Astrocyte (in vitro differentiated cells and primary cell): ENCODE measurements at regions not wholly inside any gene's neighbourhood (a gene's known extent, or its start where the extent isn't known, plus 50 kb on each side); places are given as distances from the start of the nearest gene placed in this dataset.

Experiments used
- DNase-seq: peaks from one replicate; pipeline ENCODE4 v3.0.0-alpha.2; 2010; ENCODE audit warnings: low read depth
- FAIRE-seq: peaks from 2 replicates; lab custom pipeline; 2011; peaks lifted over from hg19 to GRCh38; lab: Jason Lieb, UNC
- H2AFZ ChIP-seq: 2 replicates; pipeline ENCODE4 v1.6.0; 2012; ENCODE audit warnings: low read depth, low read length, inconsistent platforms
- H3K27ac ChIP-seq: 2 replicates; pipeline ENCODE4 v1.5.1; 2011; ENCODE audit warnings: low read depth, low read length, inconsistent platforms
- H3K27me3 ChIP-seq: 2 replicates; pipeline ENCODE4 v1.6.0; 2011; ENCODE audit warnings: low read length, inconsistent platforms; ENCODE audit not compliant: insufficient read depth
- H3K36me3 ChIP-seq: 2 replicates; pipeline ENCODE4 v1.5.1; 2011; ENCODE audit warnings: low read length, inconsistent platforms; ENCODE audit not compliant: insufficient read depth
- H3K4me1 ChIP-seq: 2 replicates; pipeline ENCODE4 v1.5.1; 2011; ENCODE audit warnings: low read length, inconsistent platforms; ENCODE audit not compliant: insufficient read depth
- H3K4me2 ChIP-seq: 2 replicates; pipeline ENCODE4 v1.6.0; 2012; ENCODE audit warnings: low read length, inconsistent platforms
- H3K4me3 ChIP-seq: 2 replicates; pipeline ENCODE4 v1.5.1; 2011; ENCODE audit warnings: low read depth, mild to moderate bottlenecking, low read length, inconsistent platforms; ENCODE audit not compliant: insufficient read depth
- H3K79me2 ChIP-seq: 2 replicates; pipeline ENCODE4 v1.6.0; 2012; ENCODE audit warnings: mild to moderate bottlenecking, low read length, inconsistent platforms; ENCODE audit not compliant: insufficient read depth
- H3K9ac ChIP-seq: 2 replicates; pipeline ENCODE4 v1.6.0; 2012; ENCODE audit warnings: mild to moderate bottlenecking, low read length, inconsistent platforms
- H3K9me3 ChIP-seq: 2 replicates; pipeline ENCODE4 v1.5.1; 2012; ENCODE audit warnings: low read depth, mild to moderate bottlenecking, low read length, inconsistent platforms; ENCODE audit not compliant: insufficient read depth
- H4K20me1 ChIP-seq: 2 replicates; pipeline ENCODE4 v1.6.0; 2012; ENCODE audit warnings: low read length, inconsistent platforms; ENCODE audit not compliant: insufficient read depth
- H3K27ac Mint-ChIP-seq: one replicate; pipeline ENCODE4 v1.8.0; 2021; ENCODE audit warnings: mild to moderate bottlenecking, mixed read lengths; ENCODE audit not compliant: unreplicated experiment
- H3K27me3 Mint-ChIP-seq: one replicate; pipeline ENCODE4 v1.8.0; 2021; ENCODE audit warnings: low read depth, mixed read lengths; ENCODE audit not compliant: unreplicated experiment
- H3K36me3 Mint-ChIP-seq: one replicate; pipeline ENCODE4 v1.8.0; 2021; ENCODE audit warnings: low read depth, mixed read lengths; ENCODE audit not compliant: unreplicated experiment
- H3K4me1 Mint-ChIP-seq: one replicate; pipeline ENCODE4 v1.8.0; 2021; ENCODE audit warnings: low read depth, mixed read lengths; ENCODE audit not compliant: unreplicated experiment
- H3K4me3 Mint-ChIP-seq: one replicate; pipeline ENCODE4 v1.8.0; 2021; ENCODE audit warnings: mild to moderate bottlenecking, moderate library complexity, mixed read lengths; ENCODE audit not compliant: unreplicated experiment
- H3K9me3 Mint-ChIP-seq: one replicate; pipeline ENCODE4 v1.8.0; 2021; ENCODE audit warnings: mild to moderate bottlenecking, mixed read lengths; ENCODE audit not compliant: unreplicated experiment
- EZH2 ChIP-seq: IDR thresholded peaks from 2 replicates; pipeline ENCODE4 v1.6.1; 2012; ENCODE audit warnings: mild to moderate bottlenecking, low read length, inconsistent platforms; ENCODE audit not compliant: insufficient read depth
- TF ChIP-seq, protein P1 (sequence below): IDR thresholded peaks from 2 replicates; pipeline ENCODE4 v1.5.1; 2011; ENCODE audit warnings: low read depth, mild to moderate bottlenecking, inconsistent platforms, low read length, moderate library complexity; ENCODE audit not compliant: insufficient read depth

DNA sequence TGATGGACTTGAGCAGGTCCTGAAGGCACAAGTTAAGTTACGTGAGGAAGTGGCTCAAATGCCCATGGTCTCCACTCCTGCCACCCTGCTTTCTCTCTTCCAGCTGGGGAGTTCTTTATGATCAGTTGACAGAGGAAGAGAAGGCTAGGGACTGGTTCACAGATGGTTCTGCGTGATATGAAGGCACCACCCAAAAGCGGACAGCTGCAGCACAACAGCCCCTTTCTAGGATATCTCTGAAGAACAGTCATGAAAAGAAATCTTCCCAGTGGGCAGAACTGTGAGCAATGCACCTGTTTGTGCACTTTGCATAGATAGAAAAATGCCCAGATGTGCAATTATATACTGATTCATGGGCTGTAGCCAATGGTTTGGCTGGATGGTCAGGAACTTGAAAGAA is 162.4 kb upstream of the FSCB start:
- H3K36me3 Mint-ChIP-seq: no peaks in the 10 kb centered on the region
- no peaks in the 10 kb centered on the region for H3K79me2 ChIP-seq
- no peaks in the 10 kb centered on the region for H3K27me3 Mint-ChIP-seq
- H3K9me3 ChIP-seq: no peaks in the 10 kb centered on the region
- no peaks in the 10 kb centered on the region for H3K4me1 Mint-ChIP-seq
- H3K9me3 Mint-ChIP-seq: peaks cover 7% of the 10 kb centered on the region
- no peak overlapping the region for H3K27ac Mint-ChIP-seq
- H4K20me1 ChIP-seq: no peaks in the 10 kb centered on the region
- no peaks in the 10 kb centered on the region for H3K27me3 ChIP-seq
- no peaks in the 10 kb centered on the region for H3K4me1 ChIP-seq
- no peaks in the 10 kb centered on the region for H3K36me3 ChIP-seq
- no peak overlapping the region for H3K27ac ChIP-seq
- no peak overlapping the region for H3K4me3 Mint-ChIP-seq
- no peak overlapping the region for H2AFZ ChIP-seq
- H3K4me2 ChIP-seq: no peak overlapping the region
- no peak overlapping the region for H3K9ac ChIP-seq
- DNase-seq (no peak), FAIRE-seq (no peak)
- TF ChIP-seq, protein P1, sequence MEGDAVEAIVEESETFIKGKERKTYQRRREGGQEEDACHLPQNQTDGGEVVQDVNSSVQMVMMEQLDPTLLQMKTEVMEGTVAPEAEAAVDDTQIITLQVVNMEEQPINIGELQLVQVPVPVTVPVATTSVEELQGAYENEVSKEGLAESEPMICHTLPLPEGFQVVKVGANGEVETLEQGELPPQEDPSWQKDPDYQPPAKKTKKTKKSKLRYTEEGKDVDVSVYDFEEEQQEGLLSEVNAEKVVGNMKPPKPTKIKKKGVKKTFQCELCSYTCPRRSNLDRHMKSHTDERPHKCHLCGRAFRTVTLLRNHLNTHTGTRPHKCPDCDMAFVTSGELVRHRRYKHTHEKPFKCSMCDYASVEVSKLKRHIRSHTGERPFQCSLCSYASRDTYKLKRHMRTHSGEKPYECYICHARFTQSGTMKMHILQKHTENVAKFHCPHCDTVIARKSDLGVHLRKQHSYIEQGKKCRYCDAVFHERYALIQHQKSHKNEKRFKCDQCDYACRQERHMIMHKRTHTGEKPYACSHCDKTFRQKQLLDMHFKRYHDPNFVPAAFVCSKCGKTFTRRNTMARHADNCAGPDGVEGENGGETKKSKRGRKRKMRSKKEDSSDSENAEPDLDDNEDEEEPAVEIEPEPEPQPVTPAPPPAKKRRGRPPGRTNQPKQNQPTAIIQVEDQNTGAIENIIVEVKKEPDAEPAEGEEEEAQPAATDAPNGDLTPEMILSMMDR: no peak
- no peak for TF ChIP-seq EZH2
- no peak overlapping the region for H3K4me3 ChIP-seq

DNA sequence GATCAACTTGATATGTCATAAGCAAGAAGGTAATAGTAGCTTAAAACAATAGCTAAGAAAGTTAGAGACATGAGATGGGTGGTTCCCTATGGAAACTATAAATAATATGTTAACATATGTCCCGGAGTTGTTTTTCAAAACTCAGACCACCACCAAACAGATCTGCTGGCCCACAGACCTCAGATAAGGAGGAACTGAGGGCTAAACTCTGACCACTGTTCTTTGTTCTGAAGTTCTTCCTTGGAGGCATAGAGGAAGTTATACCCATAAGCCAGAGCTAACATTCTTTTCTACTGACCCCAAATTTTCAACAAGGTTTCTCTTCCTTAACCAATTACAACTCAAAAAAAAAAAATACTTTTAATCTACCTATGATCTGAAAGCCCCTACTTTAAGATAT is 156.1 kb upstream of the FSCB start:
- no peak for FAIRE-seq
- no peaks in the 10 kb centered on the region for H3K4me1 ChIP-seq

DNA sequence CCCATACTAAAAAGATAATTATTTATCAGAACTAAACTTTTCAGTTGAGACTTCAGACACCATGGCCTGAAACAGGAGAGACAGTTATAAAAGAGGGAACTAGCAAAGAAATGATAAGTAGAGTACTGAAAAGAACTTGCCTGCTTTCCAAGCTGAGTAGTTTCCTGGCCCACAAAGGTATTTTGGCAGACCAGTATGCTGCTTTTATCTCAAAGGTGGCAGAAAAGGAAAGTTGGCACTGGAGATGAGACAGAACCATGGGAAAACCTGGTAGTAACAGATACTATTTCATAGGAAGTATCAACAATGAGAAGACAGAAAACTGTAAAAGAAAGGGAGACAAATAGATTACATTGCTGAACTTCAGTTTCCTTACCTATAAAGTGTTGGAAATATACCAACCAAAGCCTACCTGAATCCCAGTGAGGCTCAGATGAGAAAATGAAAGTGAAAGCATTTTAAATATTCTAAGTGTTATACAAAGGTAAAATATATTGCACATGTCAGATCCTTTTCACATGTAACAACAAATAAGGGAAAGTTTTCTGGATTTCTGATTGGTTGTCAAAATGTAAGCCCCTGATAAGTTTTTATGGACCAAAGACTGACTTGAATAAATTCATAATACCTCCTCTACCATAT is 155.3 kb upstream of the FSCB start:
- Histone ChIP-seq H4K20me1 (no peaks in the 10 kb centered on the region), H3K36me3 (no peaks in the 10 kb centered on the region), H3K4me2 (no peak overlapping the region), H3K9ac (no peak overlapping the region), H3K4me1 (no peaks in the 10 kb centered on the region), H3K9me3 (no peaks in the 10 kb centered on the region), H3K4me3 (no peak overlapping the region), H3K27me3 (no peaks in the 10 kb centered on the region), H3K27ac (no peak overlapping the region), H2AFZ (no peak overlapping the region), H3K79me2 (no peaks in the 10 kb centered on the region)
- H3K36me3 Mint-ChIP-seq: no peaks in the 10 kb centered on the region
- no peaks in the 10 kb centered on the region for H3K27me3 Mint-ChIP-seq
- H3K27ac Mint-ChIP-seq: no peak overlapping the region
- DNase-seq (no peak), FAIRE-seq (no peak)
- H3K4me1 Mint-ChIP-seq: peaks cover 3% of the 10 kb centered on the region
- H3K4me3 Mint-ChIP-seq: no peak overlapping the region
- no peak for TF ChIP-seq EZH2
- TF ChIP-seq, protein P1: no peak
- peaks cover 4% of the 10 kb centered on the region for H3K9me3 Mint-ChIP-seq

More for the DNA sequence above, 156.1 kb upstream of the FSCB start:
- Mint-ChIP-seq H3K4me1 (peaks cover 3% of the 10 kb centered on the region), H3K36me3 (no peaks in the 10 kb centered on the region), H3K27ac (no peak overlapping the region), H3K4me3 (no peak overlapping the region), H3K27me3 (no peaks in the 10 kb centered on the region), H3K9me3 (peaks cover 4% of the 10 kb centered on the region)
- H3K4me2 ChIP-seq: no peak overlapping the region
- H3K9me3 ChIP-seq: no peaks in the 10 kb centered on the region
- no peaks in the 10 kb centered on the region for H3K36me3 ChIP-seq
- H3K4me3 ChIP-seq: no peak overlapping the region
- H3K27ac ChIP-seq: no peak overlapping the region
- H2AFZ ChIP-seq: no peak overlapping the region
- TF ChIP-seq, protein P1: no peak
- TF ChIP-seq EZH2: no peak
- no peak for DNase-seq
- no peaks in the 10 kb centered on the region for H3K27me3 ChIP-seq
- H3K9ac ChIP-seq: no peak overlapping the region
- no peaks in the 10 kb centered on the region for H3K79me2 ChIP-seq
- no peaks in the 10 kb centered on the region for H4K20me1 ChIP-seq
